K562 (cell line): ENCODE measurements at regions not wholly inside any gene's neighbourhood (a gene's known extent, or its start where the extent isn't known, plus 50 kb on each side); places are given as distances from the start of the nearest gene placed in this dataset.

Experiments
- ATAC-seq: fragments of 200-7000 bp; cut with Tn5 transposase; 3 replicates; pipeline ENCODE4 v1.9.1; 2020; ENCODE audit warnings: moderate library complexity
- BruUV-seq: library from RNA; stranded (reverse); fragments of 400-500 nt; replicated peaks from 2 replicates; lab custom pipeline; 2021; lab: Mats Ljungman, UMichigan
- CTCF ChIA-PET: fragments of 300-600 bp; formaldehyde crosslinking; extraction: SDS; loops from one replicate; lab custom pipeline; 2021; ENCODE audit warnings: low intra/inter-chr PET ratio; lab: Yijun Ruan, JAX
- POLR2A ChIA-PET: fragments of 300-600, 350-650 bp; sonication (Branson Sonifier 250); formaldehyde crosslinking; extraction: SDS; loops from one replicate; lab custom pipeline; 2021; ENCODE audit warnings: antibody characterized with exemption, inconsistent platforms; lab: Yijun Ruan, JAX
- DNase-seq, 4 experiments: peaks; one replicate each; pipeline versions ENCODE4 v3.0.0 to v3.0.0-alpha.2; 2011 to 2018; ENCODE audit warnings: low spot score in 3 of 4, mixed read lengths in 3 of 4; ENCODE audit errors: extremely low read depth in 1 of 4
- FAIRE-seq: peaks from 2 replicates; lab custom pipeline; 2011; peaks lifted over from hg19 to GRCh38; lab: Jason Lieb, UNC
- H2AFZ ChIP-seq: 2 replicates; pipeline ENCODE4 v1.6.0; 2011; ENCODE audit warnings: low read depth, low read length, control low read depth, inconsistent platforms
- H3K27ac ChIP-seq: fragments of 200-600 bp; 3 replicates; pipeline ENCODE4 v1.8.0; 2011; ENCODE audit warnings: low read depth, mild to moderate bottlenecking, control low read depth, inconsistent platforms, low read length, moderate library complexity, mixed read lengths; ENCODE audit errors: extremely low read depth
- H3K27me3 ChIP-seq, 2 experiments: fragments of 300-600 bp in 1 of 2; 2 replicates in 1 of 2; 3 replicates in 1 of 2; pipeline versions ENCODE4 v1.6.0 to v1.8.0; 2011; ENCODE audit warnings: inconsistent platforms in 2 of 2, low read length in 2 of 2, mild to moderate bottlenecking in 1 of 2, mixed read lengths in 1 of 2, moderate library complexity in 1 of 2; ENCODE audit not compliant: control insufficient read depth in 2 of 2, insufficient read depth in 2 of 2
- H3K36me3 ChIP-seq: fragments of 300-600 bp; 3 replicates; pipeline ENCODE4 v1.8.0; 2011; ENCODE audit warnings: mild to moderate bottlenecking, low read length, inconsistent platforms; ENCODE audit not compliant: control insufficient read depth, insufficient read depth
- H3K4me1 ChIP-seq, 2 experiments: fragments of 200-600 bp in 1 of 2; replicated peaks in 1 of 2; 2 replicates in 1 of 2; 3 replicates in 1 of 2; pipeline versions ENCODE4 v1.5.1 to v1.8.0; 2011; ENCODE audit warnings: inconsistent platforms in 2 of 2, low read length in 2 of 2, mild to moderate bottlenecking in 1 of 2, mixed read lengths in 1 of 2, moderate library complexity in 1 of 2; ENCODE audit not compliant: control insufficient read depth in 2 of 2, insufficient read depth in 2 of 2
- H3K4me2 ChIP-seq: 2 replicates; pipeline ENCODE4 v1.6.1; 2011; ENCODE audit warnings: low read length, control low read depth, inconsistent platforms, mixed read lengths; ENCODE audit not compliant: insufficient read depth
- H3K4me3 ChIP-seq: fragments of 200-600 bp; sonication (generic), shearing (Covaris generic); 2 replicates; pipeline ENCODE4 v1.5.1; 2016; ENCODE audit warnings: control low read depth, inconsistent platforms
- H3K79me2 ChIP-seq: fragments of 200-600 bp; 3 replicates; pipeline ENCODE4 v1.8.0; 2011; ENCODE audit warnings: low read length, inconsistent platforms; ENCODE audit not compliant: control insufficient read depth, insufficient read depth
- H3K9ac ChIP-seq, 2 experiments: 2 replicates each; pipeline versions ENCODE4 v1.6.0 to v1.6.1; 2011; ENCODE audit warnings: low read depth in 2 of 2, low read length in 2 of 2, control low read depth in 1 of 2, inconsistent platforms in 1 of 2, mild to moderate bottlenecking in 1 of 2, mixed read lengths in 1 of 2; ENCODE audit not compliant: insufficient read depth in 1 of 2
- H3K9me1 ChIP-seq: one replicate; pipeline ENCODE4 v1.6.0; 2011; ENCODE audit warnings: inconsistent platforms, mild to moderate bottlenecking, low read length, moderate library complexity; ENCODE audit not compliant: control insufficient read depth, insufficient read depth
- H3K9me3 ChIP-seq: replicated peaks from 2 replicates; pipeline ENCODE4 v1.5.1; 2011; ENCODE audit warnings: low read depth, low read length, inconsistent platforms; ENCODE audit not compliant: control insufficient read depth, insufficient read depth
- H4K20me1 ChIP-seq: replicated peaks from 2 replicates; pipeline ENCODE4 v1.6.1; 2011; ENCODE audit warnings: low read length, inconsistent platforms, mixed read lengths; ENCODE audit not compliant: control insufficient read depth, insufficient read depth
- ADNP ChIP-seq: fragments of 200-800 bp; sonication (Bioruptor generic); IDR thresholded peaks from 2 replicates; pipeline ENCODE4 v1.6.1; 2016; ENCODE audit warnings: missing genetic modification characterization, missing compliant biosample characterization
- CBX3 ChIP-seq, 2 experiments: IDR thresholded peaks; 1 replicate in 1 of 2; 2 replicates in 1 of 2; pipeline ENCODE4 v1.6.1; 2012; ENCODE audit warnings: inconsistent platforms in 2 of 2, low read length in 2 of 2, borderline replicate concordance in 1 of 2, control low read depth in 1 of 2
- DPF2 ChIP-seq: fragments of 450-650 bp; IDR thresholded peaks from 2 replicates; pipeline ENCODE4 v1.6.1; 2016
- FOXK2 ChIP-seq, 2 experiments: fragments of 450-650 bp; IDR thresholded peaks in 1 of 2; conservative IDR thresholded peaks in 1 of 2; 2 replicates each; pipeline ENCODE4 v1.6.1; 2016; ENCODE audit warnings: low read depth in 2 of 2, mild to moderate bottlenecking in 1 of 2
- JUND ChIP-seq, 2 experiments: IDR thresholded peaks; 2 replicates in 1 of 2; 3 replicates in 1 of 2; pipeline ENCODE4 v1.6.1; 2011; ENCODE audit warnings: borderline replicate concordance in 2 of 2, low read depth in 2 of 2, low read length in 2 of 2, improper control_type of control experiment in 1 of 2, missing biosample characterization in 1 of 2, missing genetic modification characterization in 1 of 2, missing genetic modification reagents in 1 of 2
- NFXL1 ChIP-seq: fragments of 450-650 bp; formaldehyde crosslinking; IDR thresholded peaks from 2 replicates; pipeline ENCODE4 v1.4.0; 2021; ENCODE audit warnings: mild to moderate bottlenecking
- PTTG1 ChIP-seq: fragments of 450-650 bp; IDR thresholded peaks from 2 replicates; pipeline ENCODE4 v1.6.1; 2016; ENCODE audit warnings: low read depth, mild to moderate bottlenecking, missing genetic modification characterization, missing compliant biosample characterization
- ZNF3 ChIP-seq: fragments of 250-450 bp; sonication (Bioruptor Pico); IDR thresholded peaks from 2 replicates; pipeline ENCODE4 v1.5.0; 2021; ENCODE audit warnings: mild to moderate bottlenecking, moderate library complexity
- ZSCAN32 ChIP-seq: fragments of 450-650 bp; formaldehyde crosslinking; IDR thresholded peaks from 2 replicates; pipeline ENCODE4 v1.4.0; 2020; ENCODE audit warnings: mild to moderate bottlenecking, moderate library complexity
- WGBS: fragments of 100-300 bp; shearing (Covaris generic); methylation state at CpG from one replicate; pipeline ENCODE4 v1.1.6; 2016; ENCODE audit warnings: low coverage, mixed read lengths; ENCODE audit not compliant: insufficient coverage; ENCODE audit errors: missing lambda C conversion rate; 5-methylcytosine and 5-hydroxymethylcytosine counted together
- in situ Hi-C: fragments of 300-500 bp; cut with MboI; formaldehyde crosslinking; loops from 4 replicates; pipeline ENCODE4 v1.15.0; 2018; ENCODE audit warnings: inconsistent platforms, mixed read lengths
- intact Hi-C: fragments of 100-400 bp; cut with micrococcal nuclease; formaldehyde crosslinking; loops from 2 replicates; pipeline ENCODE4 v1.14.2; 2022
- TF ChIP-seq, protein P1 (sequence below): fragments of 450-650 bp; IDR thresholded peaks from 2 replicates; pipeline ENCODE4 v1.6.1; 2016; ENCODE audit warnings: mild to moderate bottlenecking, moderate library complexity

DNA sequence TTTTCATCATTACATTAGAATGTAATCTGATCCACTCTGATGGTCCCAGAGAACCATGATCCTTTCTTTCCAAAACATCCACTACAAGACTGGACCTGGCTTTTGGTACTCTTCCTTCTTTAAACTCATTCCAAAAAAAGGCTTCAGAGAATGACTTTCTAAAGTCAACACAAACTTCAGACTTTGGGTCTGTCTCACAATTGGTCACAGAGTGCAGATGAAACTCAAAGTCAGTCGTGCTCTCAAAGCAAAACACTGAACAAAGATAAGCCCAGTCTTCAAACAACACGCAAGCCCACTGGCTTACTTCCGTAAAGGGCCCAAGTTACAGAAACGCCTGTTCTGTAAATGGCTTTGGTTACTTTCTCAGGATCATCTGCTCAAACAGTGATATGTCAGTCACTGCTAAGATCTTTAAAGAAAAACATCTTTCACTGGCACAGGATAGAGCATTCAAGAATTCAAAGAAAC, 250.9 kb upstream of the MKLN1 start:
- no peaks in the 10 kb centered on the region for H4K20me1 ChIP-seq
- BruUV-seq, result no TSS peak
- peak; percentile 29; the same call in 2 of the 3 replicates for ATAC-seq
- POLR2A ChIA-PET, result interaction anchor here (1.3 kb wide), 1 partner anchor 33 kb away, joined by 4 read pairs; no protein-coding TSS in a partner anchor
- H3K79me2 ChIP-seq, result peaks cover 3% of the 10 kb centered on the region; the same call in 1 of the 3 replicates
- intact Hi-C loops (no loop called here), in situ Hi-C loops (no loop called here)
- no peaks in the 10 kb centered on the region for H3K9me1 ChIP-seq
- peak; percentile 79 for FAIRE-seq
- H3K4me3 ChIP-seq, result no peak overlapping the region
- no peak overlapping the region for H3K4me2 ChIP-seq
- peaks cover 4 to 27% of the 10 kb centered on the region in 2 experiments; a peak in 4 of 5 replicates for H3K4me1 ChIP-seq
- peak overlapping the region; percentile 15 for H2AFZ ChIP-seq
- no peak overlapping the region for H3K9ac ChIP-seq
- peak overlapping the region; percentile 34; the same call in 1 of the 3 replicates for H3K27ac ChIP-seq
- 5% methylated on average over 4 of the region's 4 CpGs for WGBS
- no peaks in the 10 kb centered on the region for H3K27me3 ChIP-seq
- DNase-seq, result peak in 2 of 4 experiments; percentile 49 to 65
- H3K9me3 ChIP-seq, result no peaks in the 10 kb centered on the region; the same call in 1 of the 2 replicates
- CTCF ChIA-PET, result no interaction called here
- peaks cover 4% of the 10 kb centered on the region; the same call in 1 of the 3 replicates for H3K36me3 ChIP-seq
- no peak for TF ChIP-seq NFXL1 (CRISPR knock-in tag)
- 0 out of 4 replicates have a peak, but pooled peaks of 1 of the 2 experiments have one; percentile 32 for TF ChIP-seq FOXK2 (conservative IDR thresholded peaks at IDR 0.05 in 1 of 2, IDR thresholded peaks at IDR 0.05 in 1 of 2; ENCODE audit: low read depth in 2 of 2)
- no peak for TF ChIP-seq ADNP (tag)
- no peak for TF ChIP-seq ZNF3 (CRISPR knock-in tag)
- peak; percentile 42; the same call in 1 of the 2 replicates for TF ChIP-seq DPF2
- no peak for TF ChIP-seq ZSCAN32 (CRISPR knock-in tag)
- no peak for TF ChIP-seq CBX3 (IDR thresholded peaks at IDR 0.05; ENCODE audit: borderline replicate concordance in 1 of 2, low read length in 2 of 2)
- TF ChIP-seq JUND (IDR thresholded peaks at IDR 0.05; ENCODE audit: borderline replicate concordance, low read depth, low read length), result peak; percentile 19; the same call in 1 of the 2 replicates
- no peak; the same call in 2 of the 3 replicates for TF ChIP-seq JUND (tag; IDR thresholded peaks at IDR 0.05; ENCODE audit: borderline replicate concordance, low read depth, low read length)
- TF ChIP-seq, protein P1, sequence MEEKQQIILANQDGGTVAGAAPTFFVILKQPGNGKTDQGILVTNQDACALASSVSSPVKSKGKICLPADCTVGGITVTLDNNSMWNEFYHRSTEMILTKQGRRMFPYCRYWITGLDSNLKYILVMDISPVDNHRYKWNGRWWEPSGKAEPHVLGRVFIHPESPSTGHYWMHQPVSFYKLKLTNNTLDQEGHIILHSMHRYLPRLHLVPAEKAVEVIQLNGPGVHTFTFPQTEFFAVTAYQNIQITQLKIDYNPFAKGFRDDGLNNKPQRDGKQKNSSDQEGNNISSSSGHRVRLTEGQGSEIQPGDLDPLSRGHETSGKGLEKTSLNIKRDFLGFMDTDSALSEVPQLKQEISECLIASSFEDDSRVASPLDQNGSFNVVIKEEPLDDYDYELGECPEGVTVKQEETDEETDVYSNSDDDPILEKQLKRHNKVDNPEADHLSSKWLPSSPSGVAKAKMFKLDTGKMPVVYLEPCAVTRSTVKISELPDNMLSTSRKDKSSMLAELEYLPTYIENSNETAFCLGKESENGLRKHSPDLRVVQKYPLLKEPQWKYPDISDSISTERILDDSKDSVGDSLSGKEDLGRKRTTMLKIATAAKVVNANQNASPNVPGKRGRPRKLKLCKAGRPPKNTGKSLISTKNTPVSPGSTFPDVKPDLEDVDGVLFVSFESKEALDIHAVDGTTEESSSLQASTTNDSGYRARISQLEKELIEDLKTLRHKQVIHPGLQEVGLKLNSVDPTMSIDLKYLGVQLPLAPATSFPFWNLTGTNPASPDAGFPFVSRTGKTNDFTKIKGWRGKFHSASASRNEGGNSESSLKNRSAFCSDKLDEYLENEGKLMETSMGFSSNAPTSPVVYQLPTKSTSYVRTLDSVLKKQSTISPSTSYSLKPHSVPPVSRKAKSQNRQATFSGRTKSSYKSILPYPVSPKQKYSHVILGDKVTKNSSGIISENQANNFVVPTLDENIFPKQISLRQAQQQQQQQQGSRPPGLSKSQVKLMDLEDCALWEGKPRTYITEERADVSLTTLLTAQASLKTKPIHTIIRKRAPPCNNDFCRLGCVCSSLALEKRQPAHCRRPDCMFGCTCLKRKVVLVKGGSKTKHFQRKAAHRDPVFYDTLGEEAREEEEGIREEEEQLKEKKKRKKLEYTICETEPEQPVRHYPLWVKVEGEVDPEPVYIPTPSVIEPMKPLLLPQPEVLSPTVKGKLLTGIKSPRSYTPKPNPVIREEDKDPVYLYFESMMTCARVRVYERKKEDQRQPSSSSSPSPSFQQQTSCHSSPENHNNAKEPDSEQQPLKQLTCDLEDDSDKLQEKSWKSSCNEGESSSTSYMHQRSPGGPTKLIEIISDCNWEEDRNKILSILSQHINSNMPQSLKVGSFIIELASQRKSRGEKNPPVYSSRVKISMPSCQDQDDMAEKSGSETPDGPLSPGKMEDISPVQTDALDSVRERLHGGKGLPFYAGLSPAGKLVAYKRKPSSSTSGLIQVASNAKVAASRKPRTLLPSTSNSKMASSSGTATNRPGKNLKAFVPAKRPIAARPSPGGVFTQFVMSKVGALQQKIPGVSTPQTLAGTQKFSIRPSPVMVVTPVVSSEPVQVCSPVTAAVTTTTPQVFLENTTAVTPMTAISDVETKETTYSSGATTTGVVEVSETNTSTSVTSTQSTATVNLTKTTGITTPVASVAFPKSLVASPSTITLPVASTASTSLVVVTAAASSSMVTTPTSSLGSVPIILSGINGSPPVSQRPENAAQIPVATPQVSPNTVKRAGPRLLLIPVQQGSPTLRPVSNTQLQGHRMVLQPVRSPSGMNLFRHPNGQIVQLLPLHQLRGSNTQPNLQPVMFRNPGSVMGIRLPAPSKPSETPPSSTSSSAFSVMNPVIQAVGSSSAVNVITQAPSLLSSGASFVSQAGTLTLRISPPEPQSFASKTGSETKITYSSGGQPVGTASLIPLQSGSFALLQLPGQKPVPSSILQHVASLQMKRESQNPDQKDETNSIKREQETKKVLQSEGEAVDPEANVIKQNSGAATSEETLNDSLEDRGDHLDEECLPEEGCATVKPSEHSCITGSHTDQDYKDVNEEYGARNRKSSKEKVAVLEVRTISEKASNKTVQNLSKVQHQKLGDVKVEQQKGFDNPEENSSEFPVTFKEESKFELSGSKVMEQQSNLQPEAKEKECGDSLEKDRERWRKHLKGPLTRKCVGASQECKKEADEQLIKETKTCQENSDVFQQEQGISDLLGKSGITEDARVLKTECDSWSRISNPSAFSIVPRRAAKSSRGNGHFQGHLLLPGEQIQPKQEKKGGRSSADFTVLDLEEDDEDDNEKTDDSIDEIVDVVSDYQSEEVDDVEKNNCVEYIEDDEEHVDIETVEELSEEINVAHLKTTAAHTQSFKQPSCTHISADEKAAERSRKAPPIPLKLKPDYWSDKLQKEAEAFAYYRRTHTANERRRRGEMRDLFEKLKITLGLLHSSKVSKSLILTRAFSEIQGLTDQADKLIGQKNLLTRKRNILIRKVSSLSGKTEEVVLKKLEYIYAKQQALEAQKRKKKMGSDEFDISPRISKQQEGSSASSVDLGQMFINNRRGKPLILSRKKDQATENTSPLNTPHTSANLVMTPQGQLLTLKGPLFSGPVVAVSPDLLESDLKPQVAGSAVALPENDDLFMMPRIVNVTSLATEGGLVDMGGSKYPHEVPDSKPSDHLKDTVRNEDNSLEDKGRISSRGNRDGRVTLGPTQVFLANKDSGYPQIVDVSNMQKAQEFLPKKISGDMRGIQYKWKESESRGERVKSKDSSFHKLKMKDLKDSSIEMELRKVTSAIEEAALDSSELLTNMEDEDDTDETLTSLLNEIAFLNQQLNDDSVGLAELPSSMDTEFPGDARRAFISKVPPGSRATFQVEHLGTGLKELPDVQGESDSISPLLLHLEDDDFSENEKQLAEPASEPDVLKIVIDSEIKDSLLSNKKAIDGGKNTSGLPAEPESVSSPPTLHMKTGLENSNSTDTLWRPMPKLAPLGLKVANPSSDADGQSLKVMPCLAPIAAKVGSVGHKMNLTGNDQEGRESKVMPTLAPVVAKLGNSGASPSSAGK, result peak; percentile 42
- no peak for TF ChIP-seq PTTG1
